HEK293 (cell line): ENCODE measurements at regions not wholly inside any gene's neighbourhood (a gene's known extent, or its start where the extent isn't known, plus 50 kb on each side); places are given as distances from the start of the nearest gene placed in this dataset.

Source experiments
- CTCF ChIA-PET: fragments of 350-600 bp; formaldehyde crosslinking; extraction: SDS; loops from one replicate; lab custom pipeline; 2021; ENCODE audit warnings: antibody characterized with exemption; lab: Yijun Ruan, JAX
- POLR2A ChIA-PET: fragments of 300-600 bp; formaldehyde crosslinking; extraction: SDS; loops from one replicate; lab custom pipeline; 2020; ENCODE audit warnings: antibody characterized with exemption, inconsistent platforms; lab: Yijun Ruan, JAX
- H3K27ac ChIP-seq: fragments of 200-500 bp; sonication (Bioruptor generic); 2 replicates; pipeline ENCODE4 v1.5.1; 2014; ENCODE audit warnings: low read depth, low read length, control low read depth, inconsistent platforms; ENCODE audit errors: extremely low read depth
- H3K36me3 ChIP-seq, 2 experiments: fragments of 200-500 bp in 1 of 2; sonication (Bioruptor generic) in 1 of 2; 1 replicate in 1 of 2; 2 replicates in 1 of 2; pipeline ENCODE4 v1.5.1; 2014 to 2017; ENCODE audit warnings: inconsistent platforms in 2 of 2, low read length in 2 of 2; ENCODE audit not compliant: control insufficient read depth in 2 of 2, insufficient read depth in 1 of 2
- H3K4me1 ChIP-seq: fragments of 200-500 bp; sonication (Bioruptor generic); 2 replicates; pipeline ENCODE4 v1.5.1; 2014; ENCODE audit warnings: mild to moderate bottlenecking, low read length, inconsistent platforms; ENCODE audit not compliant: control insufficient read depth, insufficient read depth
- H3K4me3 ChIP-seq: 2 replicates; pipeline ENCODE4 v1.5.1; 2011; ENCODE audit warnings: low read depth, mild to moderate bottlenecking, control low read depth, low read length, moderate library complexity
- H3K9me3 ChIP-seq: fragments of 200-500 bp; sonication (Bioruptor generic); 2 replicates; pipeline ENCODE4 v1.5.1; 2014; ENCODE audit warnings: low read depth, low read length, inconsistent platforms; ENCODE audit not compliant: control insufficient read depth, insufficient read depth
- EGR2 ChIP-seq: fragments of 450-650 bp; formaldehyde crosslinking; IDR thresholded peaks from 2 replicates; pipeline ENCODE4 v1.5.1; 2016; ENCODE audit warnings: low read depth, missing biosample characterization, missing genetic modification characterization
- ZFP69B ChIP-seq: fragments of 450-650 bp; formaldehyde crosslinking; IDR thresholded peaks from 2 replicates; pipeline ENCODE4 v1.5.1; 2016; ENCODE audit warnings: missing biosample characterization, missing genetic modification characterization
- ZNF121 ChIP-seq: fragments of 450-650 bp; formaldehyde crosslinking; IDR thresholded peaks from 2 replicates; pipeline ENCODE4 v1.5.1; 2016; ENCODE audit warnings: missing biosample characterization, missing genetic modification characterization
- ZNF174 ChIP-seq: fragments of 450-650 bp; formaldehyde crosslinking; IDR thresholded peaks from 2 replicates; pipeline ENCODE4 v1.5.0; 2017; ENCODE audit warnings: missing biosample characterization, mild to moderate bottlenecking, missing genetic modification characterization
- ZNF202 ChIP-seq: fragments of 450-650 bp; formaldehyde crosslinking; IDR thresholded peaks from 2 replicates; pipeline ENCODE4 v1.5.1; 2016; ENCODE audit warnings: missing biosample characterization, missing genetic modification characterization, borderline replicate concordance
- ZNF274 ChIP-seq, 2 experiments: fragments of 200-500 bp in 1 of 2; fragments of 450-650 bp in 1 of 2; sonication (Bioruptor generic) in 1 of 2; formaldehyde crosslinking in 1 of 2; IDR thresholded peaks; 2 replicates each; pipeline versions ENCODE4 v1.5.1 to v1.6.1; 2014 to 2016; ENCODE audit warnings: borderline replicate concordance in 1 of 2, inconsistent platforms in 1 of 2, low read length in 1 of 2, missing biosample characterization in 1 of 2, missing genetic modification characterization in 1 of 2
- ZNF324 ChIP-seq: fragments of 450-650 bp; formaldehyde crosslinking; IDR thresholded peaks from 2 replicates; pipeline ENCODE4 v1.5.1; 2016; ENCODE audit warnings: missing biosample characterization, missing genetic modification characterization
- ZNF416 ChIP-seq: fragments of 450-650 bp; formaldehyde crosslinking; IDR thresholded peaks from 2 replicates; pipeline ENCODE4 v1.5.1; 2016; ENCODE audit warnings: missing biosample characterization, missing genetic modification characterization
- ZNF48 ChIP-seq: fragments of 450-650 bp; formaldehyde crosslinking; IDR thresholded peaks from 2 replicates; pipeline ENCODE4 v1.5.1; 2016; ENCODE audit warnings: missing biosample characterization, missing genetic modification characterization
- ZNF544 ChIP-seq: fragments of 450-650 bp; formaldehyde crosslinking; IDR thresholded peaks from 2 replicates; pipeline ENCODE4 v1.5.0; 2017; ENCODE audit warnings: missing biosample characterization, missing genetic modification characterization
- ZNF549 ChIP-seq: fragments of 450-650 bp; IDR thresholded peaks from 2 replicates; pipeline ENCODE4 v1.5.1; 2018; ENCODE audit warnings: missing biosample characterization, missing genetic modification characterization, mild to moderate bottlenecking, inconsistent platforms, moderate library complexity
- ZNF701 ChIP-seq: fragments of 450-650 bp; formaldehyde crosslinking; IDR thresholded peaks from 2 replicates; pipeline ENCODE4 v1.5.1; 2016; ENCODE audit warnings: missing biosample characterization, missing genetic modification characterization
- ZNF837 ChIP-seq: fragments of 450-650 bp; formaldehyde crosslinking; IDR thresholded peaks from 2 replicates; pipeline ENCODE4 v1.5.1; 2016; ENCODE audit warnings: missing biosample characterization, missing genetic modification characterization
- ZNF843 ChIP-seq: fragments of 450-650 bp; formaldehyde crosslinking; IDR thresholded peaks from 2 replicates; pipeline ENCODE4 v1.5.1; 2016; ENCODE audit warnings: missing biosample characterization, missing genetic modification characterization
- TF ChIP-seq, protein P1 (sequence below): fragments of 450-650 bp; formaldehyde crosslinking; IDR thresholded peaks from 2 replicates; pipeline ENCODE4 v1.5.1; 2016; ENCODE audit warnings: missing biosample characterization, missing genetic modification characterization
- TF ChIP-seq, protein P2 (sequence below): fragments of 450-650 bp; formaldehyde crosslinking; IDR thresholded peaks from 2 replicates; pipeline ENCODE4 v1.5.1; 2016; ENCODE audit warnings: missing biosample characterization, missing genetic modification characterization
- TF ChIP-seq, protein P3 (sequence below): fragments of 450-650 bp; formaldehyde crosslinking; IDR thresholded peaks from 2 replicates; pipeline ENCODE4 v1.5.1; 2016; ENCODE audit warnings: missing biosample characterization, missing genetic modification characterization
- TF ChIP-seq, protein P4 (sequence below): fragments of 450-650 bp; formaldehyde crosslinking; conservative IDR thresholded peaks from 2 replicates; pipeline ENCODE4 v1.5.1; 2016; ENCODE audit warnings: low read depth, missing biosample characterization, missing genetic modification characterization

- TF ChIP-seq, protein P1, sequence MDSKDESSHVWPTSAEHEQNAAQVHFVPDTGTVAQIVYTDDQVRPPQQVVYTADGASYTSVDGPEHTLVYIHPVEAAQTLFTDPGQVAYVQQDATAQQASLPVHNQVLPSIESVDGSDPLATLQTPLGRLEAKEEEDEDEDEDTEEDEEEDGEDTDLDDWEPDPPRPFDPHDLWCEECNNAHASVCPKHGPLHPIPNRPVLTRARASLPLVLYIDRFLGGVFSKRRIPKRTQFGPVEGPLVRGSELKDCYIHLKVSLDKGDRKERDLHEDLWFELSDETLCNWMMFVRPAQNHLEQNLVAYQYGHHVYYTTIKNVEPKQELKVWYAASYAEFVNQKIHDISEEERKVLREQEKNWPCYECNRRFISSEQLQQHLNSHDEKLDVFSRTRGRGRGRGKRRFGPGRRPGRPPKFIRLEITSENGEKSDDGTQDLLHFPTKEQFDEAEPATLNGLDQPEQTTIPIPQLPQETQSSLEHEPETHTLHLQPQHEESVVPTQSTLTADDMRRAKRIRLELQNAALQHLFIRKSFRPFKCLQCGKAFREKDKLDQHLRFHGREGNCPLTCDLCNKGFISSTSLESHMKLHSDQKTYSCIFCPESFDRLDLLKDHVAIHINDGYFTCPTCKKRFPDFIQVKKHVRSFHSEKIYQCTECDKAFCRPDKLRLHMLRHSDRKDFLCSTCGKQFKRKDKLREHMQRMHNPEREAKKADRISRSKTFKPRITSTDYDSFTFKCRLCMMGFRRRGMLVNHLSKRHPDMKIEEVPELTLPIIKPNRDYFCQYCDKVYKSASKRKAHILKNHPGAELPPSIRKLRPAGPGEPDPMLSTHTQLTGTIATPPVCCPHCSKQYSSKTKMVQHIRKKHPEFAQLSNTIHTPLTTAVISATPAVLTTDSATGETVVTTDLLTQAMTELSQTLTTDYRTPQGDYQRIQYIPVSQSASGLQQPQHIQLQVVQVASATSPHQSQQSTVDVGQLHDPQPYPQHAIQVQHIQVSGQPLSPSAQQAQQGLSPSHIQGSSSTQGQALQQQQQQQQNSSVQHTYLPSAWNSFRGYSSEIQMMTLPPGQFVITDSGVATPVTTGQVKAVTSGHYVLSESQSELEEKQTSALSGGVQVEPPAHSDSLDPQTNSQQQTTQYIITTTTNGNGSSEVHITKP: no peak
- TF ChIP-seq ZNF544: no peak
- TF ChIP-seq ZFP69B: no peak
- no peak for TF ChIP-seq ZNF324 (tag by site-specific recombination)
- no peak for TF ChIP-seq ZNF48 (tag by site-specific recombination)
- no peak for TF ChIP-seq ZNF174 (tag by site-specific recombination)
- TF ChIP-seq ZNF843 (tag by site-specific recombination): no peak
- TF ChIP-seq EGR2 (tag by site-specific recombination): no peak
- TF ChIP-seq ZNF274 (IDR thresholded peaks at IDR 0.05; ENCODE audit: low read length): no peak
- TF ChIP-seq ZNF274 (tag by site-specific recombination; IDR thresholded peaks at IDR 0.05; ENCODE audit: borderline replicate concordance): no peak
These were observed 721.5 kb upstream of the TBX3 start (continued) for GRCh38 chr12:115405471-115405860.

- H3K36me3 ChIP-seq: no peaks in the 10 kb centered on the region
- H3K4me1 ChIP-seq: no peaks in the 10 kb centered on the region
- no peak overlapping the region for H3K27ac ChIP-seq
- no peaks in the 10 kb centered on the region for H3K9me3 ChIP-seq
- no peak overlapping the region for H3K4me3 ChIP-seq
- CTCF ChIA-PET: interaction anchor here (0.6 kb wide), 1 partner anchor 468 kb away, joined by 4 read pairs; no protein-coding TSS in a partner anchor
- POLR2A ChIA-PET: no interaction called here
- TF ChIP-seq, protein P2, sequence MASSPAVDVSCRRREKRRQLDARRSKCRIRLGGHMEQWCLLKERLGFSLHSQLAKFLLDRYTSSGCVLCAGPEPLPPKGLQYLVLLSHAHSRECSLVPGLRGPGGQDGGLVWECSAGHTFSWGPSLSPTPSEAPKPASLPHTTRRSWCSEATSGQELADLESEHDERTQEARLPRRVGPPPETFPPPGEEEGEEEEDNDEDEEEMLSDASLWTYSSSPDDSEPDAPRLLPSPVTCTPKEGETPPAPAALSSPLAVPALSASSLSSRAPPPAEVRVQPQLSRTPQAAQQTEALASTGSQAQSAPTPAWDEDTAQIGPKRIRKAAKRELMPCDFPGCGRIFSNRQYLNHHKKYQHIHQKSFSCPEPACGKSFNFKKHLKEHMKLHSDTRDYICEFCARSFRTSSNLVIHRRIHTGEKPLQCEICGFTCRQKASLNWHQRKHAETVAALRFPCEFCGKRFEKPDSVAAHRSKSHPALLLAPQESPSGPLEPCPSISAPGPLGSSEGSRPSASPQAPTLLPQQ (tag by site-specific recombination): no peak
- TF ChIP-seq, protein P3, sequence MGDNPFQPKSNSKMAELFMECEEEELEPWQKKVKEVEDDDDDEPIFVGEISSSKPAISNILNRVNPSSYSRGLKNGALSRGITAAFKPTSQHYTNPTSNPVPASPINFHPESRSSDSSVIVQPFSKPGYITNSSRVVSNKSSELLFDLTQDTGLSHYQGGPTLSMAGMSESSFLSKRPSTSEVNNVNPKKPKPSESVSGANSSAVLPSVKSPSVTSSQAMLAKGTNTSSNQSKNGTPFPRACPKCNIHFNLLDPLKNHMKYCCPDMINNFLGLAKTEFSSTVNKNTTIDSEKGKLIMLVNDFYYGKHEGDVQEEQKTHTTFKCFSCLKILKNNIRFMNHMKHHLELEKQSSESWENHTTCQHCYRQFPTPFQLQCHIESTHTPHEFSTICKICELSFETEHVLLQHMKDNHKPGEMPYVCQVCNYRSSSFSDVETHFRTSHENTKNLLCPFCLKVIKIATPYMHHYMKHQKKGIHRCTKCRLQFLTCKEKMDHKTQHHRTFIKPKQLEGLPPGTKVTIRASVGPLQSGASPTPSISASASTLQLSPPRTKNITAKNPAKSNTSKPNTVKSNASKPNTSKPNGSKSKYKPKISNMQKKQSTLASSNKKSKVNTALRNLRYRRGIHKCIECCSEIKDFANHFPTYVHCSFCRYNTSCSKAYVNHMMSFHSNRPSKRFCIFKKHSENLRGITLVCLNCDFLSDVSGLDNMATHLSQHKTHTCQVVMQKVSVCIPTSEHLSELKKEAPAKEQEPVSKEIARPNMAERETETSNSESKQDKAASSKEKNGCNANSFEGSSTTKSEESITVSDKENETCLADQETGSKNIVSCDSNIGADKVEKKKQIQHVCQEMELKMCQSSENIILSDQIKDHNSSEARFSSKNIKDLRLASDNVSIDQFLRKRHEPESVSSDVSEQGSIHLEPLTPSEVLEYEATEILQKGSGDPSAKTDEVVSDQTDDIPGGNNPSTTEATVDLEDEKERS (tag by site-specific recombination): no peak
- no peak for TF ChIP-seq ZNF202 (tag by site-specific recombination)
- no peak for TF ChIP-seq ZNF549 (tag by site-specific recombination)
- no peak for TF ChIP-seq ZNF174 (tag by site-specific recombination)
- TF ChIP-seq, protein P4, sequence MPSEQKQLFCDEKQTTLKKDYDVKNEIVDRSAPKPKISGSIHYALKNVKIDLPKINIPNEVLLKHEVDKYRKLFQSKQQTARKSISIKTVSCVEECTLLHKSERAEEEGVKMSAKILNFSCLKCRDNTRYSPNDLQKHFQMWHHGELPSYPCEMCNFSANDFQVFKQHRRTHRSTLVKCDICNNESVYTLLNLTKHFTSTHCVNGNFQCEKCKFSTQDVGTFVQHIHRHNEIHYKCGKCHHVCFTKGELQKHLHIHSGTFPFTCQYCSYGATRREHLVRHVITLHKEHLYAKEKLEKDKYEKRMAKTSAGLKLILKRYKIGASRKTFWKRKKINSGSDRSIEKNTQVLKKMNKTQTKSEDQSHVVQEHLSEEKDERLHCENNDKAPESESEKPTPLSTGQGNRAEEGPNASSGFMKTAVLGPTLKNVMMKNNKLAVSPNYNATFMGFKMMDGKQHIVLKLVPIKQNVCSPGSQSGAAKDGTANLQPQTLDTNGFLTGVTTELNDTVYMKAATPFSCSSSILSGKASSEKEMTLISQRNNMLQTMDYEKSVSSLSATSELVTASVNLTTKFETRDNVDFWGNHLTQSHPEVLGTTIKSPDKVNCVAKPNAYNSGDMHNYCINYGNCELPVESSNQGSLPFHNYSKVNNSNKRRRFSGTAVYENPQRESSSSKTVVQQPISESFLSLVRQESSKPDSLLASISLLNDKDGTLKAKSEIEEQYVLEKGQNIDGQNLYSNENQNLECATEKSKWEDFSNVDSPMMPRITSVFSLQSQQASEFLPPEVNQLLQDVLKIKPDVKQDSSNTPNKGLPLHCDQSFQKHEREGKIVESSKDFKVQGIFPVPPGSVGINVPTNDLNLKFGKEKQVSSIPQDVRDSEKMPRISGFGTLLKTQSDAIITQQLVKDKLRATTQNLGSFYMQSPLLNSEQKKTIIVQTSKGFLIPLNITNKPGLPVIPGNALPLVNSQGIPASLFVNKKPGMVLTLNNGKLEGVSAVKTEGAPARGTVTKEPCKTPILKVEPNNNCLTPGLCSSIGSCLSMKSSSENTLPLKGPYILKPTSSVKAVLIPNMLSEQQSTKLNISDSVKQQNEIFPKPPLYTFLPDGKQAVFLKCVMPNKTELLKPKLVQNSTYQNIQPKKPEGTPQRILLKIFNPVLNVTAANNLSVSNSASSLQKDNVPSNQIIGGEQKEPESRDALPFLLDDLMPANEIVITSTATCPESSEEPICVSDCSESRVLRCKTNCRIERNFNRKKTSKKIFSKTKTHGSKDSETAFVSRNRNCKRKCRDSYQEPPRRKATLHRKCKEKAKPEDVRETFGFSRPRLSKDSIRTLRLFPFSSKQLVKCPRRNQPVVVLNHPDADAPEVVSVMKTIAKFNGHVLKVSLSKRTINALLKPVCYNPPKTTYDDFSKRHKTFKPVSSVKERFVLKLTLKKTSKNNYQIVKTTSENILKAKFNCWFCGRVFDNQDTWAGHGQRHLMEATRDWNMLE (tag by site-specific recombination): no peak
- no peak for TF ChIP-seq ZNF837
- TF ChIP-seq, protein P1: no peak
- no peak for TF ChIP-seq ZNF416 (tag by site-specific recombination)
- no peak for TF ChIP-seq ZNF121 (tag by site-specific recombination)
- no peak for TF ChIP-seq ZNF701 (tag by site-specific recombination)
These were observed 720.9 kb upstream of the TBX3 start for GRCh38 chr12:115404761-115405470.
